H1 (cell line): ENCODE measurements at regions not wholly inside any gene's neighbourhood (a gene's known extent, or its start where the extent isn't known, plus 50 kb on each side); places are given as distances from the start of the nearest gene placed in this dataset.

Experiments
- CTCF ChIA-PET: fragments of 300-600 bp; sonication (Branson Sonifier 250); formaldehyde crosslinking; loops from one replicate; lab custom pipeline; 2021; ENCODE audit not compliant: partially characterized antibody; lab: Charles Lee
- POLR2A ChIA-PET: fragments of 300-600 bp; sonication (Branson Sonifier 250); formaldehyde crosslinking; loops from one replicate; lab custom pipeline; 2021; ENCODE audit warnings: inconsistent platforms; ENCODE audit not compliant: partially characterized antibody; lab: Charles Lee
- DNase-seq, 2 experiments: peaks; one replicate each; pipeline versions ENCODE4 v3.0.0 to v3.0.0-alpha.2; 2010 to 2022; ENCODE audit warnings: low spot score in 2 of 2, low read depth in 1 of 2, mixed read lengths in 1 of 2
- FAIRE-seq: peaks from 2 replicates; lab custom pipeline; 2011; peaks lifted over from hg19 to GRCh38; lab: Jason Lieb, UNC
- H2AFZ ChIP-seq: 2 replicates; pipeline ENCODE4 v1.8.1; 2012; ENCODE audit warnings: low read length, inconsistent platforms
- H2AK5ac ChIP-seq: 2 replicates; pipeline ENCODE4 v1.6.1; 2013; ENCODE audit warnings: low read depth, low read length
- H2BK120ac ChIP-seq: replicated peaks from 2 replicates; pipeline ENCODE3; 2013; ENCODE audit warnings: low read depth, low read length, inconsistent platforms
- H2BK12ac ChIP-seq: 2 replicates; pipeline ENCODE4 v1.6.1; 2013; ENCODE audit warnings: low read depth, low read length
- H2BK15ac ChIP-seq: 2 replicates; pipeline ENCODE4 v1.6.1; 2013; ENCODE audit warnings: low read length
- H2BK20ac ChIP-seq: 2 replicates; pipeline ENCODE4 v1.6.1; 2013; ENCODE audit warnings: low read length
- H2BK5ac ChIP-seq: 2 replicates; pipeline ENCODE4 v1.6.1; 2013; ENCODE audit warnings: low read depth, low read length
- H3K14ac ChIP-seq: 2 replicates; pipeline ENCODE4 v1.6.1; 2013; ENCODE audit warnings: inconsistent platforms; ENCODE audit not compliant: insufficient read length
- H3K18ac ChIP-seq: 2 replicates; pipeline ENCODE4 v1.6.1; 2013; ENCODE audit warnings: low read length; ENCODE audit errors: extremely low read depth
- H3K23ac ChIP-seq: 2 replicates; pipeline ENCODE4 v1.6.1; 2013; ENCODE audit warnings: inconsistent platforms; ENCODE audit not compliant: insufficient read length
- H3K23me2 ChIP-seq: 2 replicates; pipeline ENCODE4 v1.6.1; 2013; ENCODE audit warnings: low read depth, low read length
- H3K27ac ChIP-seq: 2 replicates; pipeline ENCODE4 v1.6.1; 2011; ENCODE audit warnings: low read depth, low read length, inconsistent platforms
- H3K27me3 ChIP-seq, 4 experiments: replicated peaks in 1 of 4; 1 replicate in 1 of 4; 2 replicates in 3 of 4; pipeline versions ENCODE4 v1.6.1 to v1.8.1; 2011 to 2013; ENCODE audit warnings: low read length in 3 of 4, mild to moderate bottlenecking in 3 of 4, inconsistent platforms in 2 of 4, mixed read lengths in 2 of 4, moderate library complexity in 1 of 4; ENCODE audit not compliant: control insufficient read depth in 3 of 4, insufficient read depth in 3 of 4; ENCODE audit errors: extremely low read depth in 1 of 4
- H3K36me3 ChIP-seq, 4 experiments: 2 replicates each; pipeline versions ENCODE4 v1.6.1 to v1.8.1; 2011 to 2013; ENCODE audit warnings: mild to moderate bottlenecking in 4 of 4, low read length in 3 of 4, moderate library complexity in 2 of 4, control low read depth in 1 of 4, inconsistent platforms in 1 of 4; ENCODE audit not compliant: insufficient read depth in 4 of 4, control insufficient read depth in 2 of 4
- H3K4ac ChIP-seq: replicated peaks from 2 replicates; pipeline ENCODE3; 2013; ENCODE audit warnings: low read length, low read depth, mixed read lengths, inconsistent platforms; ENCODE audit not compliant: insufficient read length
- H3K4me1 ChIP-seq, 4 experiments: replicated peaks in 1 of 4; 1 replicate in 1 of 4; 2 replicates in 3 of 4; pipeline versions ENCODE4 v1.6.1 to v1.8.1; 2011 to 2013; ENCODE audit warnings: low read length in 3 of 4, inconsistent platforms in 2 of 4, mixed read lengths in 1 of 4; ENCODE audit not compliant: insufficient read depth in 4 of 4, control insufficient read depth in 3 of 4
- H3K4me2 ChIP-seq, 2 experiments: 2 replicates each; pipeline versions ENCODE4 v1.6.1 to v1.8.1; 2011 to 2013; ENCODE audit warnings: low read depth in 2 of 2, low read length in 2 of 2, control low read depth in 1 of 2, inconsistent platforms in 1 of 2, mild to moderate bottlenecking in 1 of 2; ENCODE audit not compliant: insufficient read depth in 1 of 2
- H3K4me3 ChIP-seq, 4 experiments: fragments of 200-600, 300-600 bp in 1 of 4; sonication (generic), shearing (Covaris generic), sonication (Bioruptor Twin) in 1 of 4; 2 replicates each; pipeline versions ENCODE4 v1.5.1 to v1.8.1; 2011 to 2016; ENCODE audit warnings: low read length in 4 of 4, low read depth in 3 of 4, control low read depth in 2 of 4, inconsistent platforms in 2 of 4, mild to moderate bottlenecking in 2 of 4, mixed read lengths in 1 of 4, moderate library complexity in 1 of 4; ENCODE audit not compliant: insufficient read depth in 2 of 4; ENCODE audit errors: extremely low read depth in 1 of 4
- H3K56ac ChIP-seq: replicated peaks from 2 replicates; pipeline ENCODE3; 2013; ENCODE audit warnings: low read depth, mild to moderate bottlenecking, mixed read lengths, low read length, inconsistent platforms; ENCODE audit not compliant: insufficient read length
- H3K79me1 ChIP-seq: 2 replicates; pipeline ENCODE4 v1.6.1; 2013; ENCODE audit warnings: low read depth, low read length, control low read depth
- H3K79me2 ChIP-seq, 2 experiments: 2 replicates each; pipeline versions ENCODE4 v1.6.1 to v1.8.1; 2012 to 2013; ENCODE audit warnings: low read length in 2 of 2, mild to moderate bottlenecking in 2 of 2, inconsistent platforms in 1 of 2; ENCODE audit not compliant: insufficient read depth in 2 of 2, control insufficient read depth in 1 of 2
- H3K9ac ChIP-seq, 4 experiments: replicated peaks in 1 of 4; 1 replicate in 1 of 4; 2 replicates in 3 of 4; pipeline versions ENCODE4 v1.6.1 to v1.8.1; 2011 to 2013; ENCODE audit warnings: low read depth in 3 of 4, low read length in 3 of 4, control low read depth in 2 of 4, mild to moderate bottlenecking in 2 of 4, moderate library complexity in 2 of 4, inconsistent platforms in 1 of 4; ENCODE audit errors: extremely low read depth in 1 of 4
- H3K9me3 ChIP-seq, 2 experiments: 2 replicates each; pipeline versions ENCODE4 v1.6.1 to v1.8.1; 2012 to 2013; ENCODE audit warnings: mild to moderate bottlenecking in 2 of 2, moderate library complexity in 2 of 2, control low read depth in 1 of 2, inconsistent platforms in 1 of 2, low read depth in 1 of 2, low read length in 1 of 2, mixed read lengths in 1 of 2; ENCODE audit not compliant: insufficient read depth in 2 of 2
- H4K20me1 ChIP-seq, 2 experiments: replicated peaks in 1 of 2; 2 replicates each; pipeline versions ENCODE3 to v1.8.1; 2011 to 2013; ENCODE audit warnings: inconsistent platforms in 2 of 2, low read length in 2 of 2, mild to moderate bottlenecking in 1 of 2; ENCODE audit not compliant: insufficient read depth in 2 of 2, control insufficient read depth in 1 of 2
- H4K5ac ChIP-seq: 2 replicates; pipeline ENCODE4 v1.6.1; 2013; ENCODE audit warnings: low read length, low read depth, mixed read lengths, inconsistent platforms; ENCODE audit not compliant: insufficient read length
- H4K8ac ChIP-seq: 2 replicates; pipeline ENCODE4 v1.8.0; 2013; ENCODE audit warnings: mild to moderate bottlenecking, moderate library complexity, low read length, inconsistent platforms; ENCODE audit not compliant: insufficient read depth; ENCODE audit errors: extremely low read depth
- H4K91ac ChIP-seq: replicated peaks from 2 replicates; pipeline ENCODE3; 2013; ENCODE audit warnings: low read length, mixed read lengths, inconsistent platforms; ENCODE audit not compliant: insufficient read length
- JUND ChIP-seq: IDR thresholded peaks from 2 replicates; pipeline ENCODE4 v1.6.1; 2011; ENCODE audit warnings: mild to moderate bottlenecking, improper control_type of control experiment, low read length
- WGBS, 2 experiments: shearing (Covaris generic) in 1 of 2; methylation state at CpG; one replicate each; pipeline versions ENCODE4 v1.1.6 to v1.1.7; 2013 to 2015; ENCODE audit warnings: low lambda C conversion rate in 2 of 2, mixed read lengths in 2 of 2, inconsistent platforms in 1 of 2, low coverage in 1 of 2, missing lambda C conversion rate in 1 of 2; ENCODE audit not compliant: insufficient replicate concordance in 2 of 2, insufficient coverage in 1 of 2, insufficient read length in 1 of 2; ENCODE audit errors: extremely low coverage in 1 of 2, missing lambda C conversion rate in 1 of 2; 5-methylcytosine and 5-hydroxymethylcytosine counted together

GRCh38 chr5:125276096-125276495 lies 529.7 kb upstream of the ZNF608 start:
- Histone ChIP-seq H3K79me1 (no peaks in the 10 kb centered on the region), H3K9me3 (no peaks in the 10 kb centered on the region), H4K5ac (no peak overlapping the region), H3K4ac (no peak overlapping the region), H2BK5ac (no peak overlapping the region), H3K4me2 (no peak overlapping the region), H2BK15ac (no peak overlapping the region), H3K27ac (no peak overlapping the region), H3K23me2 (no peaks in the 10 kb centered on the region), H3K4me3 (no peak overlapping the region), H3K36me3 (no peaks in the 10 kb centered on the region), H3K27me3 (no peaks in the 10 kb centered on the region), H3K18ac (no peak overlapping the region), H4K8ac (no peak overlapping the region), H2BK20ac (no peak overlapping the region), H3K4me1 (peaks cover 0 to 4% (median 2%) of the 10 kb centered on the region in 4 experiments; a peak in 2 of 7 replicates), H3K23ac (no peak overlapping the region), H2BK120ac (no peak overlapping the region), H3K14ac (no peak overlapping the region), H3K9ac (no peak overlapping the region), H4K91ac (no peak overlapping the region), H2BK12ac (no peak overlapping the region), H3K56ac (no peak overlapping the region), H2AK5ac (no peak overlapping the region), H3K79me2 (no peaks in the 10 kb centered on the region), H2AFZ (no peak overlapping the region), H4K20me1 (no peaks in the 10 kb centered on the region)
- ChIA-PET POLR2A (no interaction called here), CTCF (interaction anchor here (0.6 to 1.3 kb wide), 4 partner anchors 11 to 619 kb away, joined by 3 read pairs; no protein-coding TSS in a partner anchor)
- FAIRE-seq (no peak), DNase-seq (no peak)
- TF ChIP-seq JUND = no peak
- WGBS, 2 experiments = 100% methylated on average over 2 of the region's 2 CpGs; no CpG with 5 or more reads in 1 of the 2 experiments
